ENCODE measurements at regions not wholly inside any gene's neighbourhood (a gene's known extent, or its start where the extent isn't known, plus 50 kb on each side); places are given as distances from the start of the nearest gene placed in this dataset.

DNA sequence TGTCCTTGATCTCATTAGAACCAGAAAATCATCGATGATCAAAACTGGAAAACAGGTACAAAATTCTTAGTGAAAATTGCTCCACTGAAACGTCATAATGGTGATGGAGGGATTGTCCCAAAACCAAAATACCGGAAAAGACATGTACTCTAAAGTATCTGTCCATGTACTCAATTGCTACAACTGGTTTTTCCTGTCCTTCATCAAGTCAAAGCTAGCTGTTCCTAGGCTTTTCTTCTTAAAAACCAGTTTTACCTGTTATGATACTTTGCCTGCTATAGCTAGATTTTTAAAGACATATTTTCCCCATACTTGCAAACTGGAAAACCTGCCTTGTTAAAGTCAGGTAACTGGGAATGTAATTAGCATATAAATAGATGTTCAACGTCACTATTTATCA is 50.5 kb upstream of the LRRC1 start:
- TF ChIP-seq, protein P1, sequence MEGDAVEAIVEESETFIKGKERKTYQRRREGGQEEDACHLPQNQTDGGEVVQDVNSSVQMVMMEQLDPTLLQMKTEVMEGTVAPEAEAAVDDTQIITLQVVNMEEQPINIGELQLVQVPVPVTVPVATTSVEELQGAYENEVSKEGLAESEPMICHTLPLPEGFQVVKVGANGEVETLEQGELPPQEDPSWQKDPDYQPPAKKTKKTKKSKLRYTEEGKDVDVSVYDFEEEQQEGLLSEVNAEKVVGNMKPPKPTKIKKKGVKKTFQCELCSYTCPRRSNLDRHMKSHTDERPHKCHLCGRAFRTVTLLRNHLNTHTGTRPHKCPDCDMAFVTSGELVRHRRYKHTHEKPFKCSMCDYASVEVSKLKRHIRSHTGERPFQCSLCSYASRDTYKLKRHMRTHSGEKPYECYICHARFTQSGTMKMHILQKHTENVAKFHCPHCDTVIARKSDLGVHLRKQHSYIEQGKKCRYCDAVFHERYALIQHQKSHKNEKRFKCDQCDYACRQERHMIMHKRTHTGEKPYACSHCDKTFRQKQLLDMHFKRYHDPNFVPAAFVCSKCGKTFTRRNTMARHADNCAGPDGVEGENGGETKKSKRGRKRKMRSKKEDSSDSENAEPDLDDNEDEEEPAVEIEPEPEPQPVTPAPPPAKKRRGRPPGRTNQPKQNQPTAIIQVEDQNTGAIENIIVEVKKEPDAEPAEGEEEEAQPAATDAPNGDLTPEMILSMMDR (IDR thresholded peaks at IDR 0.05; ENCODE audit: low read depth, low read length) = no peak
- H3K4me3 ChIP-seq (ENCODE audit: low read depth, low read length) = no peak overlapping the region

DNA sequence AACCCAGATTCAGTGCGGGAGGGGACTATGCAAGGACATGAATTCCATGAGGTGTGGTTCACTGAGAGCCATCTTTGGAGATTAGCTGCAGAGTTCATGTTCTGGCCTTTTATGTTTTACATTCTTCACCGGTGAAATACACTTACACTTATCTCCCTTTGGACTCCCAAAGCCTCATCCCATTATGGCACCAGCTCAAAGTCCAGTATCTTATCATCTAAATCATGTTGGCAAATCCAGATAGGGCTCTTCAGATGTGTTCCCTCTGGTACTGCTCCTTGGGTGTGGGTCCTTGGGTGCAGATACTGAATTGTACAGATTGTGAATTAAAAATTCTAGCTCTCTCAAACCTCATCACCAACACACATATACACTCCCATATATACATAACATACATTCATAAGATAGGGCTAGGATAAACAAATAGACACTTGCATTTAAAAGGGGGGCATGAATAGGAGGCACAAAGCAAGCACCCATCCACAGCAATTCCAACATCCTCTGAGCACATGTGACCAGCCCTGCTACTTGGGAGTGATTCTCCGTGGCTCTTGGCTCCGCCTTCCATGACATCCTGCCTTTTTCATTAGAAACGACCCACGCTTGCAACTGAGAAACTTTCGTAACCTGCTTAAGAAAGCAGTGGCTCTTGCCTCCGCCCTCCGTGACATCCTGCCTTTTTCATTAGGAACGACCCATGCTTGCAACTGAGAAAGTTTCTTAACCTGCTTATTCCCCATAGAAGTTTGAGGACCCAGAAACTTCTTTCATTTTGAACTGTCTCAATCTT is 53.6 kb upstream of the LRRC1 start:
- TF ChIP-seq, protein P1 (IDR thresholded peaks at IDR 0.05; ENCODE audit: low read depth, low read length) = no peak
- no peak overlapping the region for H3K4me3 ChIP-seq (ENCODE audit: low read depth, low read length)

DNA sequence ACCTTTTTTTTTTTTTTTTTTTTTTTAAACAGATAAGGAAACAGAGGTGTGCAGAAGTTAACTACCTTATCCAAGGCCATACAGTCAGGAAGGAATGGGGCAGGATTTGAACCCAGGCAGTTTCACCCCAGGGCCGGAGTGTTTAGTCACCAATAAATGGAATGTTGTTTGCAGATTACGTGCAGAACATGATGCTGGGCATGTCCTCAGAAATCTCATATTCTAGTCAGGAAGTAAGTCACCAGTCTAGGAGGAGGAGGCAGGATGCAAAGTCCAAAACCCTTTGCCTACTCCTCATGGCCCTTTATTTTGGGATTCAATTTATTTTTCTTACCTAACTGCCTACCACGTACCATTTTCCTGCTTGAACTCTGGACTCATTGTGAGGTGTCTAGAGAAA is 57.1 kb upstream of the LRRC1 start:
- no peak overlapping the region for H3K4me3 ChIP-seq (ENCODE audit: low read depth, low read length)
- TF ChIP-seq, protein P1 (IDR thresholded peaks at IDR 0.05; ENCODE audit: low read depth, low read length) = no peak

DNA sequence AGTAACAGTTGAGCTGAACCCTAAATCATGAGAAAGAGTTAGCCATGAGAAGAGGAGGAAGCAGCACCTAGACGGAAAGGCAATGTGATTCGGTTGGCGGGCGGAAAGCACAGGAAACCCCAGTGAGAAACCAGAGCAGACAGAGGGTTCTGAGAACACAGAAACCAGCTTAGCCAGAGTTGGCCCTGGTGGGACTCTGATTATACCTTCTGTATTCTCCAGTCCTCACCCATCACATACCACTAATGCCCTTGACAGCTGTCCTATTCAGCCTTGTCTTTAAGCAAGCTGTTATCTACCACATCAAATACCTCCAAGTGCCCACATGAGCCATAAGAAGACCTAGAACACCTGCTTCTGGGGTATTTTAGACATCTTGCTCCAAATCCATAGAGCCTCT is 58.9 kb upstream of the LRRC1 start:
- H3K4me3 ChIP-seq (ENCODE audit: low read depth, low read length) = no peak overlapping the region
- TF ChIP-seq, protein P1 (IDR thresholded peaks at IDR 0.05; ENCODE audit: low read depth, low read length) = no peak

DNA sequence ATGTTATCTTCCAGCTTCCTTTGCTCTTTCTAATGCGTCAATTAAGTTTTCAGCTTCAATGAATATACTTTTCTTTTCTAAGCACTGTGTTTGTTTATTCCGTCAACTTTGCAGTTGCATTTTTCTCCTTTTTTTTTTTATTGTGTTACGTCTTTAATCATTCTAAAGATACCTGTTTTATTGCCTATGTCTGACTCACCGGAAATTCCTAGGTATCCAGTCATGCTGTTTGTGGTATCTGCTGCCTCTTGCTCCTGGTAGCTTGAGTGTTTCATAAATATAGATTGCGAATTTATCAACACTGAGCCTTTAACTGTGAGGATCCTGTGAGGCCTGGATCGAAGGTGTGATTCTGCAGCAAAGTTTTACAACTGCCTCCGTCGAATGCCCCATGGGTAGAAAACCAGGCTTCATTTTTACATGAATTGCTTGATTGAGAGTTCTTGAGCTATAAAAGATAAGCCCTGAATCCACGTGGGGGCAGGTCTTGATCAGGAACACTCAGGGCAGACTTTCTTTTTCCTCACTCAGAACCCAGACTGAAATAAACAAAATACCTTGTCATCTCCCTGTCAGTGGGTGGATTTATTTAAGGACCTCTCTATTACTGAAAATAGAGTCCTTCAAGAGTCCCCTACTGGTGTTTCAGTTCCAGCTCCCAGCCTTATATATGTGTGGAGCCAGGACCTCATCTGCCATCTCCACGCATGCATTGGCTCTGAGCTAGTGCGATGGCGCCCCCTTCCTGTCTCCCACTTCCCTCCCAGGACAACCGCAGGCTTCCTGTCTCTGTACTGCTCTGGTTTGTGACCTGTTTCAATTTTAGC is 60.1 kb upstream of the LRRC1 start:
- H3K4me3 ChIP-seq (ENCODE audit: low read depth, low read length) = peak overlapping the region; percentile 17; the same call in 1 of the 2 replicates
- TF ChIP-seq, protein P1 (IDR thresholded peaks at IDR 0.05; ENCODE audit: low read depth, low read length) = peak; percentile 58

DNA sequence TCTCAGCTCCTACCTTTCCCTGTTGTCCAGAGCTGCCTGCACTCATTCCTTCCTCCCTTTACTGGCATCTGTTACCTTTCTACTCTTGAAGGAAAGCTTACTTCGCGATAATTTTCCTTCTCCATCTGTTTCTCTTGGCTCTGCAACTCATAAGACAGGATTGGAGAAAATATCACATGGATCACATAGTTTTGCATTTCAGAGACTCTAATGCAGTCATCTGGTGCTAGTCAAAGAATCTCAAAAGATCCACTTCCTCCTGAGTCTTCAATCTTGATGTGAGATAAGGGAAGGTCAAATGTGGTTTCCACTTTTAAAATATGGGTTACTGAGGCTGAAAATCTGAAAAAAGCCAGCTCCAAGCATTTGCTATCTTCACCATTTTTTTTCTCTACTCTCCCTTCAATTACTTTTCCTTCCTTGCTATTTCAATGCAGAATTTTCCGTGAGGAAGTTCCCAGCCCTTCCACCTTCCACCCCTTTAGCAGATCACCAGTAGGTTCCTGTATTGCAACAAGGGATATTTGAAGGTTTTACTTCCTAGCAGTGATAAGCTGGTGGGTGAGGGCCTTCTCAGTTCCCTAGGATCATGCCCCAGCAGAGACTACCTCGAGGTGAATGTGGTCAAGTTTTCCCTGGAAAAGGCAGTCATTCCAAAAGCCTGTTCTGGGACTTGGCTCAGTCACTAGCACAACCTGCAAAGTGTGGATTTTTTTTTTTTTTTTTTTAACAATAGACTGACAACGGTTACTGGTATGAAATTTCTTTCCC is 62.8 kb upstream of the LRRC1 start:
- TF ChIP-seq, protein P1 (IDR thresholded peaks at IDR 0.05; ENCODE audit: low read depth, low read length) = no peak
- H3K4me3 ChIP-seq (ENCODE audit: low read depth, low read length) = no peak overlapping the region
